HEK293 (cell line): ENCODE measurements at regions not wholly inside any gene's neighbourhood (a gene's known extent, or its start where the extent isn't known, plus 50 kb on each side); places are given as distances from the start of the nearest gene placed in this dataset.

Experiments
- CTCF ChIA-PET: fragments of 350-600 bp; formaldehyde crosslinking; extraction: SDS; loops from one replicate; lab custom pipeline; 2021; ENCODE audit warnings: antibody characterized with exemption; lab: Yijun Ruan, JAX
- POLR2A ChIA-PET: fragments of 300-600 bp; formaldehyde crosslinking; extraction: SDS; loops from one replicate; lab custom pipeline; 2020; ENCODE audit warnings: antibody characterized with exemption, inconsistent platforms; lab: Yijun Ruan, JAX
- H3K27ac ChIP-seq: fragments of 200-500 bp; sonication (Bioruptor generic); 2 replicates; pipeline ENCODE4 v1.5.1; 2014; ENCODE audit warnings: low read depth, low read length, control low read depth, inconsistent platforms; ENCODE audit errors: extremely low read depth
- H3K36me3 ChIP-seq, 2 experiments: fragments of 200-500 bp in 1 of 2; sonication (Bioruptor generic) in 1 of 2; 1 replicate in 1 of 2; 2 replicates in 1 of 2; pipeline ENCODE4 v1.5.1; 2014 to 2017; ENCODE audit warnings: inconsistent platforms in 2 of 2, low read length in 2 of 2; ENCODE audit not compliant: control insufficient read depth in 2 of 2, insufficient read depth in 1 of 2
- H3K4me1 ChIP-seq: fragments of 200-500 bp; sonication (Bioruptor generic); 2 replicates; pipeline ENCODE4 v1.5.1; 2014; ENCODE audit warnings: mild to moderate bottlenecking, low read length, inconsistent platforms; ENCODE audit not compliant: control insufficient read depth, insufficient read depth
- H3K4me3 ChIP-seq: 2 replicates; pipeline ENCODE4 v1.5.1; 2011; ENCODE audit warnings: low read depth, mild to moderate bottlenecking, control low read depth, low read length, moderate library complexity
- H3K9me3 ChIP-seq: fragments of 200-500 bp; sonication (Bioruptor generic); 2 replicates; pipeline ENCODE4 v1.5.1; 2014; ENCODE audit warnings: low read depth, low read length, inconsistent platforms; ENCODE audit not compliant: control insufficient read depth, insufficient read depth
- SP3 ChIP-seq: fragments of 450-650 bp; formaldehyde crosslinking; IDR thresholded peaks from 2 replicates; pipeline ENCODE4 v1.5.1; 2016; ENCODE audit warnings: missing biosample characterization, missing genetic modification characterization
- TCF7L2 ChIP-seq: IDR thresholded peaks from 2 replicates; pipeline ENCODE4 v1.6.1; 2011; ENCODE audit warnings: low read depth, mild to moderate bottlenecking, inconsistent platforms, low read length, moderate library complexity, borderline replicate concordance
- ZBTB44 ChIP-seq: fragments of 450-650 bp; IDR thresholded peaks from 2 replicates; pipeline ENCODE4 v1.5.1; 2018; ENCODE audit warnings: missing biosample characterization, mild to moderate bottlenecking, missing genetic modification characterization
- ZBTB48 ChIP-seq: fragments of 450-650 bp; formaldehyde crosslinking; IDR thresholded peaks from 2 replicates; pipeline ENCODE4 v1.5.1; 2016; ENCODE audit warnings: missing biosample characterization, missing genetic modification characterization
- ZBTB7A ChIP-seq: fragments of 450-650 bp; formaldehyde crosslinking; IDR thresholded peaks from 2 replicates; pipeline ENCODE4 v1.5.1; 2016; ENCODE audit warnings: low read depth, missing biosample characterization, missing genetic modification characterization
- ZFP3 ChIP-seq: fragments of 450-650 bp; formaldehyde crosslinking; IDR thresholded peaks from 2 replicates; pipeline ENCODE4 v1.5.1; 2016; ENCODE audit warnings: low read depth, missing biosample characterization, missing genetic modification characterization
- ZNF211 ChIP-seq: fragments of 450-650 bp; formaldehyde crosslinking; IDR thresholded peaks from 2 replicates; pipeline ENCODE4 v1.5.1; 2016; ENCODE audit warnings: low read depth, missing biosample characterization, missing genetic modification characterization
- ZNF24 ChIP-seq: fragments of 450-650 bp; formaldehyde crosslinking; IDR thresholded peaks from 2 replicates; pipeline ENCODE4 v1.5.1; 2016; ENCODE audit warnings: missing biosample characterization, missing genetic modification characterization
- ZNF560 ChIP-seq: fragments of 450-650 bp; formaldehyde crosslinking; IDR thresholded peaks from 2 replicates; pipeline ENCODE4 v1.5.1; 2017; ENCODE audit warnings: missing biosample characterization, missing genetic modification characterization, borderline replicate concordance
- ZNF571 ChIP-seq: fragments of 450-650 bp; formaldehyde crosslinking; IDR thresholded peaks from 2 replicates; pipeline ENCODE4 v1.5.0; 2017; ENCODE audit warnings: missing biosample characterization, missing genetic modification characterization
- ZNF654 ChIP-seq: fragments of 450-650 bp; formaldehyde crosslinking; IDR thresholded peaks from 2 replicates; pipeline ENCODE4 v1.5.1; 2016; ENCODE audit warnings: low read depth, missing biosample characterization, missing genetic modification characterization
- ZNF658 ChIP-seq: fragments of 450-650 bp; formaldehyde crosslinking; IDR thresholded peaks from 2 replicates; pipeline ENCODE4; 2016; ENCODE audit warnings: missing biosample characterization, missing genetic modification characterization
- ZSCAN16 ChIP-seq: fragments of 450-650 bp; formaldehyde crosslinking; IDR thresholded peaks from 2 replicates; pipeline ENCODE4 v1.5.1; 2016; ENCODE audit warnings: missing biosample characterization, missing genetic modification characterization
- TF ChIP-seq, protein P1 (sequence below): fragments of 450-650 bp; formaldehyde crosslinking; IDR thresholded peaks from 2 replicates; pipeline ENCODE4 v1.5.1; 2016; ENCODE audit warnings: missing biosample characterization, missing genetic modification characterization
- TF ChIP-seq, protein P2 (sequence below): fragments of 450-650 bp; formaldehyde crosslinking; IDR thresholded peaks from 2 replicates; pipeline ENCODE4 v1.5.1; 2016; ENCODE audit warnings: missing biosample characterization, missing genetic modification characterization
- TF ChIP-seq, protein P3 (sequence below): fragments of 450-650 bp; formaldehyde crosslinking; IDR thresholded peaks from 2 replicates; pipeline ENCODE4 v1.5.1; 2016; ENCODE audit warnings: missing biosample characterization, missing genetic modification characterization

DNA sequence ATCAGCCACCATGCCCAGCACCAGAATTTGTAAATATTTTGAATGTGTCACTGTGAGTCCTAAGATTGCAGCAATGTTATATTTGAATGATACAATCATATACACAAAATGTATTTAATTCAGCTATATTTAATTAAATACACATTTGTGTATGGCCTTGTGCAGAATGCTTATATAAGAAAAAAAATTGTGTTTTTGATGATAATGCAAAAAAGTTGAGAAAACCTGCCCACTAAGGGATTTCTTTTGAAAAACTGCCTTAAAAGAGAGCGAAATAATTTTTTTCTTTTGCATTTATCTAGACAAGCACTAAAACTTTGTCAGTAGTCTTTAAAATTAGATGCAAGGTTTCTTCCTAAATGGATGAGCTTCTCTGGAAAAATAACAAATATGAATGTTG is 68.1 kb upstream of the OTUD4 start:
- H3K4me1 ChIP-seq: no peaks in the 10 kb centered on the region
- H3K27ac ChIP-seq: no peak overlapping the region
- H3K36me3 ChIP-seq: no peaks in the 10 kb centered on the region
- POLR2A ChIA-PET: no interaction called here
- no peaks in the 10 kb centered on the region for H3K9me3 ChIP-seq
- TF ChIP-seq ZNF24 (no peak), ZNF560 (no peak), ZNF571 (tag by site-specific recombination) (no peak), ZFP3 (tag by site-specific recombination) (no peak), ZNF658 (tag by site-specific recombination) (no peak), ZBTB7A (no peak), SP3 (tag by site-specific recombination) (no peak), ZNF211 (no peak), ZBTB48 (no peak), ZBTB44 (tag by site-specific recombination) (no peak), ZSCAN16 (no peak)
- TF ChIP-seq, protein P1, sequence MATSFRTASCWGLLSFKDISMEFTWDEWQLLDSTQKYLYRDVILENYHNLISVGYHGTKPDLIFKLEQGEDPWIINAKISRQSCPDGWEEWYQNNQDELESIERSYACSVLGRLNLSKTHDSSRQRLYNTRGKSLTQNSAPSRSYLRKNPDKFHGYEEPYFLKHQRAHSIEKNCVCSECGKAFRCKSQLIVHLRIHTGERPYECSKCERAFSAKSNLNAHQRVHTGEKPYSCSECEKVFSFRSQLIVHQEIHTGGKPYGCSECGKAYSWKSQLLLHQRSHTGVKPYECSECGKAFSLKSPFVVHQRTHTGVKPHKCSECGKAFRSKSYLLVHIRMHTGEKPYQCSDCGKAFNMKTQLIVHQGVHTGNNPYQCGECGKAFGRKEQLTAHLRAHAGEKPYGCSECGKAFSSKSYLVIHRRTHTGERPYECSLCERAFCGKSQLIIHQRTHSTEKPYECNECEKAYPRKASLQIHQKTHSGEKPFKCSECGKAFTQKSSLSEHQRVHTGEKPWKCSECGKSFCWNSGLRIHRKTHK (tag by site-specific recombination): no peak
- TF ChIP-seq, all 188 proteins: peak for 0
- CTCF ChIA-PET: interaction anchor here (1.2 kb wide), 1 partner anchor 14 kb away, joined by 4 read pairs; no protein-coding TSS in a partner anchor
- no peak overlapping the region for H3K4me3 ChIP-seq

DNA sequence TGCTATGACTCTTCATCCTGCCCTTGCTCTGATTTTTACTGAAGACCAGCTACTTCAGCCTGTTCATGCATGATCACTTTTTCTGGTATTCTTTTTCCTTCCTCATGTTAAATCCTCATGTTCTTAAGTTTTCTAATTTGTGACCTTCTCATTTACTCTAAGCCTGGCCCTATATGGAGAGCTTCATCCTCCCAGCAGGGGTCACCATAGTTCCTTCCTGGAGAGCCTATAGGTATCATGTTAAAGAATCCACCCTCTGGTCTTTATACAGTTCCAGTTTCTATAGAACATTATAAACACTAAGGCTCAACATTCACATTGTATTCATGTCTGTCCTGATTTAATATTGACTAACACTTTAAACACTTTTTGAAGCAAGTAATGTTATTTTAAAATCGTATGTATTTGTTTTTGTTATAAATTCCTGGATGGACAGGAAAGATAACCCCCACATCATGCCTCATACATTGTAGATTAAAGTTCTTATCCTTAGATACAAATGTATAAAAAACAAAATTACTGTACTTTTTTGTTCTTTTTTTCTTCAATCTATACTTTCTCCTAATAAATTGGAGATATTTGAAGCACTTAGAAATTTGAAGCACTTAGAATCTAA is 53.8 kb upstream of the OTUD4 start:
- Histone ChIP-seq H3K4me1 (no peaks in the 10 kb centered on the region), H3K36me3 (no peaks in the 10 kb centered on the region), H3K9me3 (no peaks in the 10 kb centered on the region), H3K27ac (no peak overlapping the region), H3K4me3 (no peak overlapping the region)
- TF ChIP-seq ZNF654 (tag by site-specific recombination): peak; percentile 78
- TF ChIP-seq TCF7L2: no peak
- TF ChIP-seq, protein P2, sequence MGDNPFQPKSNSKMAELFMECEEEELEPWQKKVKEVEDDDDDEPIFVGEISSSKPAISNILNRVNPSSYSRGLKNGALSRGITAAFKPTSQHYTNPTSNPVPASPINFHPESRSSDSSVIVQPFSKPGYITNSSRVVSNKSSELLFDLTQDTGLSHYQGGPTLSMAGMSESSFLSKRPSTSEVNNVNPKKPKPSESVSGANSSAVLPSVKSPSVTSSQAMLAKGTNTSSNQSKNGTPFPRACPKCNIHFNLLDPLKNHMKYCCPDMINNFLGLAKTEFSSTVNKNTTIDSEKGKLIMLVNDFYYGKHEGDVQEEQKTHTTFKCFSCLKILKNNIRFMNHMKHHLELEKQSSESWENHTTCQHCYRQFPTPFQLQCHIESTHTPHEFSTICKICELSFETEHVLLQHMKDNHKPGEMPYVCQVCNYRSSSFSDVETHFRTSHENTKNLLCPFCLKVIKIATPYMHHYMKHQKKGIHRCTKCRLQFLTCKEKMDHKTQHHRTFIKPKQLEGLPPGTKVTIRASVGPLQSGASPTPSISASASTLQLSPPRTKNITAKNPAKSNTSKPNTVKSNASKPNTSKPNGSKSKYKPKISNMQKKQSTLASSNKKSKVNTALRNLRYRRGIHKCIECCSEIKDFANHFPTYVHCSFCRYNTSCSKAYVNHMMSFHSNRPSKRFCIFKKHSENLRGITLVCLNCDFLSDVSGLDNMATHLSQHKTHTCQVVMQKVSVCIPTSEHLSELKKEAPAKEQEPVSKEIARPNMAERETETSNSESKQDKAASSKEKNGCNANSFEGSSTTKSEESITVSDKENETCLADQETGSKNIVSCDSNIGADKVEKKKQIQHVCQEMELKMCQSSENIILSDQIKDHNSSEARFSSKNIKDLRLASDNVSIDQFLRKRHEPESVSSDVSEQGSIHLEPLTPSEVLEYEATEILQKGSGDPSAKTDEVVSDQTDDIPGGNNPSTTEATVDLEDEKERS (tag by site-specific recombination): no peak
- TF ChIP-seq, protein P3, sequence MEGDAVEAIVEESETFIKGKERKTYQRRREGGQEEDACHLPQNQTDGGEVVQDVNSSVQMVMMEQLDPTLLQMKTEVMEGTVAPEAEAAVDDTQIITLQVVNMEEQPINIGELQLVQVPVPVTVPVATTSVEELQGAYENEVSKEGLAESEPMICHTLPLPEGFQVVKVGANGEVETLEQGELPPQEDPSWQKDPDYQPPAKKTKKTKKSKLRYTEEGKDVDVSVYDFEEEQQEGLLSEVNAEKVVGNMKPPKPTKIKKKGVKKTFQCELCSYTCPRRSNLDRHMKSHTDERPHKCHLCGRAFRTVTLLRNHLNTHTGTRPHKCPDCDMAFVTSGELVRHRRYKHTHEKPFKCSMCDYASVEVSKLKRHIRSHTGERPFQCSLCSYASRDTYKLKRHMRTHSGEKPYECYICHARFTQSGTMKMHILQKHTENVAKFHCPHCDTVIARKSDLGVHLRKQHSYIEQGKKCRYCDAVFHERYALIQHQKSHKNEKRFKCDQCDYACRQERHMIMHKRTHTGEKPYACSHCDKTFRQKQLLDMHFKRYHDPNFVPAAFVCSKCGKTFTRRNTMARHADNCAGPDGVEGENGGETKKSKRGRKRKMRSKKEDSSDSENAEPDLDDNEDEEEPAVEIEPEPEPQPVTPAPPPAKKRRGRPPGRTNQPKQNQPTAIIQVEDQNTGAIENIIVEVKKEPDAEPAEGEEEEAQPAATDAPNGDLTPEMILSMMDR (tag by site-specific recombination): 0 out of 2 replicates have a peak, but pooled peaks have one; percentile 18
- CTCF ChIA-PET: interaction anchor here (0.6 to 2.3 kb wide), 14 partner anchors 9 to 593 kb away, joined by 3 to 10 read pairs (median 4); partner anchors contain the start of gene MMAA
- POLR2A ChIA-PET: interaction anchor here (0.6 kb wide), 1 partner anchor 378 kb away, joined by 3 read pairs; no protein-coding TSS in a partner anchor
